OCI-LY1 (cell line): ENCODE measurements at regions not wholly inside any gene's neighbourhood (a gene's known extent, or its start where the extent isn't known, plus 50 kb on each side); places are given as distances from the start of the nearest gene placed in this dataset.

Experiments used
- H2AFZ ChIP-seq: fragments of 200-600 bp; sonication (generic), shearing (Covaris generic); 2 replicates; pipeline ENCODE4 v1.6.0; 2014; ENCODE audit warnings: antibody characterized with exemption, mild to moderate bottlenecking, low read length
- H3F3A ChIP-seq: fragments of 200-600 bp; sonication (generic), shearing (Covaris generic); 2 replicates; pipeline ENCODE4 v1.6.0; 2014; ENCODE audit warnings: mild to moderate bottlenecking, antibody characterized with exemption, low read length, moderate library complexity; ENCODE audit not compliant: insufficient read depth
- H3K27ac ChIP-seq: fragments of 200-600 bp; sonication (generic); 2 replicates; pipeline ENCODE4 v1.5.1; 2014; ENCODE audit warnings: low read length, mixed run types, mild to moderate bottlenecking, low read depth; ENCODE audit not compliant: poor library complexity, severe bottlenecking
- H3K27me3 ChIP-seq: fragments of 200-600 bp; sonication (generic); 2 replicates; pipeline ENCODE4 v1.6.0; 2014; ENCODE audit warnings: antibody characterized with exemption, mild to moderate bottlenecking, low read length, moderate library complexity; ENCODE audit not compliant: insufficient read depth
- H3K36me3 ChIP-seq: fragments of 200-600 bp; sonication (generic); 2 replicates; pipeline ENCODE4 v1.6.1; 2014; ENCODE audit warnings: mild to moderate bottlenecking, antibody characterized with exemption, low read length, moderate library complexity, mixed read lengths; ENCODE audit not compliant: insufficient read depth
- H3K4me1 ChIP-seq: fragments of 200-600 bp; sonication (generic); 2 replicates; pipeline ENCODE4 v1.5.1; 2014; ENCODE audit warnings: mild to moderate bottlenecking, low read length, moderate library complexity; ENCODE audit not compliant: insufficient read depth, severe bottlenecking
- H3K4me2 ChIP-seq: fragments of 200-600 bp; sonication (generic), shearing (Covaris generic); 2 replicates; pipeline ENCODE4 v1.6.1; 2014; ENCODE audit warnings: low read length
- H3K4me3 ChIP-seq: fragments of 200-600 bp; sonication (generic); 2 replicates; pipeline ENCODE4 v1.5.1; 2014; ENCODE audit warnings: low read length, low read depth, mild to moderate bottlenecking, mixed read lengths; ENCODE audit not compliant: poor library complexity, severe bottlenecking
- H3K79me2 ChIP-seq: fragments of 200-600 bp; shearing (Covaris generic); 2 replicates; pipeline ENCODE4 v1.6.1; 2016; ENCODE audit warnings: mixed run types, low read length, mixed read lengths; ENCODE audit not compliant: insufficient read depth
- H3K9ac ChIP-seq: fragments of 200-600 bp; sonication (generic), shearing (Covaris generic); 2 replicates; pipeline ENCODE4 v1.6.1; 2014; ENCODE audit warnings: mild to moderate bottlenecking, low read length, mixed read lengths
- H3K9me2 ChIP-seq: fragments of 200-600 bp; sonication (generic), shearing (Covaris generic); 2 replicates; pipeline ENCODE4 v1.6.1; 2014; ENCODE audit warnings: low read depth, mild to moderate bottlenecking, low read length, mixed read lengths
- H3K9me3 ChIP-seq: fragments of 200-600 bp; shearing (Covaris generic); 2 replicates; pipeline ENCODE4 v1.6.1; 2014; ENCODE audit warnings: low read length, mixed read lengths
- H4K20me1 ChIP-seq: fragments of 200-600 bp; sonication (generic), shearing (Covaris generic); 2 replicates; pipeline ENCODE4 v1.6.0; 2016; ENCODE audit warnings: mild to moderate bottlenecking, low read length; ENCODE audit not compliant: insufficient read depth
- EZH2 ChIP-seq: fragments of 200-600 bp; sonication (generic), shearing (Covaris generic); IDR thresholded peaks from 2 replicates; pipeline ENCODE4 v1.8.0; 2017; ENCODE audit warnings: borderline replicate concordance, mixed run types, mild to moderate bottlenecking, antibody characterized with exemption, low read length, moderate library complexity, mixed read lengths
- TF ChIP-seq, protein P1 (sequence below): fragments of 200-600 bp; sonication (generic), shearing (Covaris generic); IDR thresholded peaks from 2 replicates; pipeline ENCODE4 v1.5.1; 2017; ENCODE audit warnings: mild to moderate bottlenecking, antibody characterized with exemption, low read length, moderate library complexity, mixed read lengths

GRCh38 chr2:237213315-237214022 is 127.8 kb downstream of the COPS8 start:
- no peak for TF ChIP-seq EZH2
- TF ChIP-seq, protein P1, sequence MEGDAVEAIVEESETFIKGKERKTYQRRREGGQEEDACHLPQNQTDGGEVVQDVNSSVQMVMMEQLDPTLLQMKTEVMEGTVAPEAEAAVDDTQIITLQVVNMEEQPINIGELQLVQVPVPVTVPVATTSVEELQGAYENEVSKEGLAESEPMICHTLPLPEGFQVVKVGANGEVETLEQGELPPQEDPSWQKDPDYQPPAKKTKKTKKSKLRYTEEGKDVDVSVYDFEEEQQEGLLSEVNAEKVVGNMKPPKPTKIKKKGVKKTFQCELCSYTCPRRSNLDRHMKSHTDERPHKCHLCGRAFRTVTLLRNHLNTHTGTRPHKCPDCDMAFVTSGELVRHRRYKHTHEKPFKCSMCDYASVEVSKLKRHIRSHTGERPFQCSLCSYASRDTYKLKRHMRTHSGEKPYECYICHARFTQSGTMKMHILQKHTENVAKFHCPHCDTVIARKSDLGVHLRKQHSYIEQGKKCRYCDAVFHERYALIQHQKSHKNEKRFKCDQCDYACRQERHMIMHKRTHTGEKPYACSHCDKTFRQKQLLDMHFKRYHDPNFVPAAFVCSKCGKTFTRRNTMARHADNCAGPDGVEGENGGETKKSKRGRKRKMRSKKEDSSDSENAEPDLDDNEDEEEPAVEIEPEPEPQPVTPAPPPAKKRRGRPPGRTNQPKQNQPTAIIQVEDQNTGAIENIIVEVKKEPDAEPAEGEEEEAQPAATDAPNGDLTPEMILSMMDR, result no peak
- no peaks in the 10 kb centered on the region for H3F3A ChIP-seq
- no peaks in the 10 kb centered on the region for H3K36me3 ChIP-seq
- no peaks in the 10 kb centered on the region for H3K27me3 ChIP-seq
- H3K4me3 ChIP-seq, result no peak overlapping the region
- H3K9me3 ChIP-seq, result no peaks in the 10 kb centered on the region
- H3K4me1 ChIP-seq, result no peaks in the 10 kb centered on the region
- no peak overlapping the region for H3K9ac ChIP-seq
- H3K4me2 ChIP-seq, result no peak overlapping the region
- H3K27ac ChIP-seq, result no peak overlapping the region
- H3K9me2 ChIP-seq, result no peaks in the 10 kb centered on the region
- H3K79me2 ChIP-seq, result no peaks in the 10 kb centered on the region
- H4K20me1 ChIP-seq, result no peaks in the 10 kb centered on the region
- no peak overlapping the region for H2AFZ ChIP-seq

GRCh38 chr2:237214030-237214675 is 128.5 kb downstream of the COPS8 start:
- H3K27me3 ChIP-seq, result no peaks in the 10 kb centered on the region
- no peaks in the 10 kb centered on the region for H3K79me2 ChIP-seq
- H3K4me1 ChIP-seq, result no peaks in the 10 kb centered on the region
- H3K4me2 ChIP-seq, result no peak overlapping the region
- TF ChIP-seq, protein P1, result no peak
- no peak for TF ChIP-seq EZH2
- no peak overlapping the region for H3K4me3 ChIP-seq
- H3K27ac ChIP-seq, result no peak overlapping the region
- no peaks in the 10 kb centered on the region for H3K9me3 ChIP-seq
- H4K20me1 ChIP-seq, result no peaks in the 10 kb centered on the region
- H3K9me2 ChIP-seq, result no peaks in the 10 kb centered on the region
- H3F3A ChIP-seq, result no peaks in the 10 kb centered on the region
- no peak overlapping the region for H3K9ac ChIP-seq
- no peaks in the 10 kb centered on the region for H3K36me3 ChIP-seq
- H2AFZ ChIP-seq, result no peak overlapping the region

DNA sequence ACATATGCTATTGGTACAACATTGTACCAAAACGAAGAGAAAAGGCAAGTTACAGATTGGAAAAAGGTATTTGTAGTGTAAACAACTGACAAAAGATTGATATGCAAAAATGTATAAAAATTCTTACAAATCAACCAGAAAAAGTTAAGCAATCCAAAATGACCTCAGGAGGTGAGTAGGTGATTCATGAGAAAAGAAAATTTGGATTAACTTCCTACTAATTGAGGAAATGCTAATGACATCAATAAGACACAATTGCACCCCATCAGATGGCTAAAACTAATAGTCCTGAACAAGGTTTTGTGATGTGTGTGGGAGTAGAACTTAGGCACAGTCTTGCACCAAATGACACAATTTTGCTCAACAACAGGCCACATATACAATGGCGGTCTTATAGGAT is 129.3 kb downstream of the COPS8 start:
- Histone ChIP-seq H3K79me2 (no peaks in the 10 kb centered on the region), H3K4me2 (no peak overlapping the region), H3K27me3 (no peaks in the 10 kb centered on the region), H4K20me1 (no peaks in the 10 kb centered on the region), H3K9me2 (no peaks in the 10 kb centered on the region), H3K27ac (no peak overlapping the region), H3K9ac (no peak overlapping the region), H3K9me3 (no peaks in the 10 kb centered on the region), H3K36me3 (no peaks in the 10 kb centered on the region), H3F3A (no peaks in the 10 kb centered on the region), H3K4me1 (no peaks in the 10 kb centered on the region), H2AFZ (no peak overlapping the region), H3K4me3 (no peak overlapping the region)
- TF ChIP-seq EZH2, result no peak
- TF ChIP-seq, protein P1, result no peak
